ENCODE measurements at regions not wholly inside any gene's neighbourhood (a gene's known extent, or its start where the extent isn't known, plus 50 kb on each side); places are given as distances from the start of the nearest gene placed in this dataset.
A peak's percentile ranks its signal among the peaks of the same experiment; 100 is the strongest.
"Not testable (repeated sequence)": the region's sequence is repeated elsewhere in the genome, so short reads cannot be mapped to it uniquely, and the experiment has no call there.

DNA sequence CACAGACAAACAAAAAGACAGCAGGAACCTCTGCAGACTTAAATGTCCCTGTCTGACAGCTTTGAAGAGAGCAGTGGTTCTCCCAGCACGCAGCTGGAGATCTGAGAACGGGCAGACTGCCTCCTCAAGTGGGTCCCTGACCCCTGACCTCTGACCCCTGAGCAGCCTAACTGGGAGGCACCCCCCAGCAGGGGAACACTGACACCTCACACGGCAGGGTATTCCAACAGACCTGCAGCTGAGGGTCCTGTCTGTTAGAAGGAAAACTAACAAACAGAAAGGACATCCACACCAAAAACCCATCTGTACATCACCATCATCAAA is 182.3 kb upstream of the NECTIN3 start:
- DNase-seq (ENCODE audit: low read depth), result not testable (repeated sequence)

DNA sequence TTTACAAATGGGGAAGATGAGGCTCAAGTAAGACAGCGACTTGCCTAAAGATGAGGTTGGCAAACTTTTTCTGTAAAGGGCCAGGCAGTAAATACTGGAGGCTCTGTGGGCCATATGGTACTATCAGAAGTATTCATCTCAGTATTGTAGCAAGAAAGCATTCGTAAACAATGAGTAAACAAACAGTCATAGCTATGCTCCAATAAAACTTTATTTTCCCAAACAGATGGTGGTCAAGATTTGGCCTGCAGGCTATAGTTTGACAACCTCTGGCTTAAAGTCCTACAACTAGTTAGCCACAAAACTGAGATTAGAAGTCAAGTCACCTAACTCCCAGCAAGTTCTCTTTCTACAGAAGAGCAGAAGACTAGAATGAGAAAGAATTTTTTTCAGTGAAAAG is 177.0 kb upstream of the NECTIN3 start:
- DNase-seq (ENCODE audit: low read depth), result no peak

GRCh38 chr3:110895054-110895453 is 176.6 kb upstream of the NECTIN3 start:
- no peak for DNase-seq (ENCODE audit: low read depth)

DNA sequence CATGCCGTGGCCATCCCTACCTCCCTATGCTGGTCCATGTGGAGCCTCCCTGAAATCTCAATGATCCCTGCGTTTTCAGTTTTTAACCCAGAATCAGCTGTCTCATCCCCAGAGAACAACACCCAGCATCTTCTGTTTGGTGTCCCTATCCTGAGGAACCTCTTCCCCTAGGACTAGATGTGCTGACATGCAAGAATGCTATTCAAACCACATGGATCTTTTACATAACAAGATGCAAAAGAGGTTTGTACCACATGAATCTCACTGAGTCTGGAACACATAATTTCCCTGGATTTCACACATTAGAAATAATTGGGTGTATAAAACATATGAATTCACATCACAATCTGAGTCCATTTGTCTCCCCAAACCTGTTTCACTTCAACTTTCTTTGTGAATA is 174.6 kb upstream of the NECTIN3 start:
- no peak for DNase-seq (ENCODE audit: low read depth)

DNA sequence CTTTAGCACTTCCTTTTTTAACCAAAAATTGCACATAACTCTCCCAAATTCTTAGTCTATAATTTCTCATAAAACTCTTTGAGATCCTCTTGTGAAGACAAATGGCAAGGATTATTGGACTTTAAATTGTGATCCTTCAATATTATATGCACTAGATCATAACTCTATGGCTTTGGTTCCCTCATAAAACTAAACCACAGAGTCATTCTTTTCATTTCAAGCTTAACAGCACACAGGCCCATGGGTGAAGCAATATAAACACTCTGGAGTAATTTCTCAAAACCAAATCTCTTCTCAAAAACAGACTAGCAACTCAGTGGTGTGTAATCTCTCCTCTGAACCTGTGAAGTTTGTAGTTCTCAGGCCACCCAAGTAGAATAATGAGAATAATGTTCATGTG is 171.0 kb upstream of the NECTIN3 start:
- peak; percentile 82 for DNase-seq (ENCODE audit: low read depth)

DNA sequence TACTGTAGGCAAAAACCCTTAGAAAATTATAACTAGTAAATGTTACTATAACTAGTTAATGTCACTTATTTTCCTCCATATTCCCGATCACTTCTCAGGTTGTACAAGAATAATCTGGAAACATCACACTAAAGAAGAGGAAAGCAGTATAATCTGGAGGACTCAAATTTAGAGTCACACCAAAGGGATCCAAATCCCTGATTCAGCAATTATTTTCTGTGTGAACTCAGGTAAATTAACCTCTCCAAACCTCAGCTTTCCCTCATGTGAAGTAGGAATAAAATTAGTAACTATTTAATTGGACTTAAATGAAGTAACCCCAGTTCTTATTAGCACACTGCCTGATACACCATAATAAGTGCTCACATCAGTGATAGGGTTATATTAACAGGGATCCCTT is 170.1 kb upstream of the NECTIN3 start:
- DNase-seq (ENCODE audit: low read depth), result no peak

GRCh38 chr3:110902453-110903085 is 169.0 kb upstream of the NECTIN3 start:
- DNase-seq (ENCODE audit: low read depth), result no peak

- no peak for DNase-seq (ENCODE audit: low read depth)
Measured at GRCh38 chr3:110903771-110904519, 167.7 kb upstream of the NECTIN3 start.

DNA sequence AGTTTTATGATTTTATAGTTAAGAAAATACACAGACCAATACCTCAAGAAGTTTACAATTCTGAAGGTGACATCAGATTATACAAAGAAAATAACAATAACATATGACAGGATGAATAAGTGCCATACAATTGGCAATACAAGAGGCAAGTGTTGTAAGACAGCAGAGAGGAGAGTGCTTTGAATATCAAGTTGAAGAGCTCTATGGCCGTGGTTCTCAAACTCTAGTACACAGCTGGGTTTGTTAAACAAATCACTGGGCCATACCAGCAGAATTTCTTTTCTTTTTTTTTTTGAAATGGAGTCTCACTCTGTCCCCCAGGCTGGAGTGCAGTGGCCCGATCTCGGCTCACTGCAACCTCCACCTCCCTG is 167.1 kb upstream of the NECTIN3 start:
- DNase-seq (ENCODE audit: low read depth), result no peak

- no peak for DNase-seq (ENCODE audit: low read depth)
Measured at GRCh38 chr3:110905121-110905520, 166.5 kb upstream of the NECTIN3 start.

- no peak for DNase-seq (ENCODE audit: low read depth)
Measured at GRCh38 chr3:110909839-110910238, 161.8 kb upstream of the NECTIN3 start.

- DNase-seq (ENCODE audit: low read depth), result no peak
Measured at GRCh38 chr3:110910346-110910955, 161.2 kb upstream of the NECTIN3 start.

DNA sequence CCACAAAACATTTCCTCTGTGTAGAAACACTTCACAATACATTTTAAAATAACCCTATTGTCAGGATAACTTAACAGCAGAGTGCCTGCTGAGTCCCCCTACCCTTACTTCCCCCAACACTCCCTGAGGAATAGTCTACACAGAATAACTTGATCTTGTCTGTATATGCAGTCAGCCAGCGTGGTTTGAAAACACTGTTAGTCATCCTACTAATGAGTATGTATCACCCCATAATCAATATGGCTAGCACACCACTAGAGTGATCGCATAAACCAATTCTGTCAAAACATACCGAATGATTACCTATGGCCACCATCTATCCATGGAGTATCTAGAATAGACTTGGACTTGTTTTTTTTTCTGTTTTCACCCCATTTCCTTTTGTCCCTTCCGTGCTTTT is 152.7 kb upstream of the NECTIN3 start:
- no peak for DNase-seq (ENCODE audit: low read depth)

- no peak for DNase-seq (ENCODE audit: low read depth)
Measured at GRCh38 chr3:110925798-110926197, 145.8 kb upstream of the NECTIN3 start.

- DNase-seq (ENCODE audit: low read depth), result no peak
Measured at GRCh38 chr3:110928016-110928662, 143.5 kb upstream of the NECTIN3 start.

DNA sequence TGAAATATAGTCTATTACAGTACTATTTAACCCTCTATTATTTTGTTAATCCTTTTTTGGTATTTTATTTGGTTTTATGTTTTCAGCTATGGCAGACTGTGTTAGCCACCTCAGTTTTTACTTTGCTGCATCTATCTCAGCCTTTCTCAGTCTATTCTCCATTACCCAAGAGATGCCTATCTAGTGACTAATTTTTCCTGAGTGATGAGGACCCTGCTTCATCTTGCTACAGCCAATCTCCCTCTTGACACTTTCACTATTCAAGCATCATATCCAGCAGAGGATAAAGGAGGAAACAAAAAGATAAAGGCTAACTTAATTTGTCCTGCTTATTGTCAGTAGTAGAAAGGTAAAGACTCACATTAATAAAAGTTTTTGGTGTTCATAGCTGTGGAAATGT is 141.8 kb upstream of the NECTIN3 start:
- DNase-seq (ENCODE audit: low read depth), result peak; percentile 62

DNA sequence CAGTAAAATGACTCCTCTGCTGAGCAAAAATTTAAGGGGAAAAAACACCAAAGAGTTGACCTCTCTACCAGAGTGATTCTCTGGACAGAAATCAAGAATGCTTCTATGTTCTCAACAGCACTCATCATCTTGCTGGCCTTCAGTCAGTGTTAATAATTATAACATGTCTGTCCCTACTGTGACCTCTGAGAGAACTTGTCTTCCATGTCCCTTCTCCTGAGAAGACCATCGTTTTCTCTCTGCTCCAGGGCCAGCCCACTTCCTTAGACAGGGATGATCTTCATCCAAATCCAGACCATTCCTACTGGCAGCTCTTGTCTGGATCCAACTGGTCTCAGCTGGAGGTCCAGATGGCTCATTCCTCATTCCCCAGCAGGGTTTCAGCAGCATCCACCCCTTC is 139.0 kb upstream of the NECTIN3 start:
- DNase-seq (ENCODE audit: low read depth), result peak; percentile 81

DNA sequence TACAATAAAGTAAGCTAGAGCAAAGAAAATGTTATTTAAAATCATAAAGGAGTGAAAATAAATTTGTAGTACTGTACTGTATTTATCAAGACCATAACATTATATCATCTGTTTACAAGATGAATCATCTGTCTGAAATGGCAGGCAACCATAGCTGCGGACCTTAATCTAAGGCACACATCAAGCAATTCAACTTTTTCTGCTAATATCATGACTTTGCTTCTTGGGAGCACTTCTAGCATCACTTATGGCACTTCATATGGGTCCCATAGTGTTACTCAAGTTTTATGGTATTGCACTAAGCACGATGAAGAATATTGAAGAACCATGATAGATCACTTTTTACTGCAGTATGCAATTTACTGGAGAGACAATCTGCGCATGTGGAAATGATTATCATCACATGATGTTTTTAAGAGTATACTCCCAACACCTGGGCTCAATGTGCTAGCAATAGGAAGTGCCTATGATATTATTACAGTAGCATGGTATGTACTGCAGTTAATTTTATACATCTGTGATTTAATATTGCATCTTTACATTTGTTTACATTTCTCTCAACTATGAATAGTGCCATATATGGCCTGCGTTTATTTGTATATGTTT is 137.7 kb upstream of the NECTIN3 start:
- DNase-seq (ENCODE audit: low read depth), result peak; percentile 79

DNA sequence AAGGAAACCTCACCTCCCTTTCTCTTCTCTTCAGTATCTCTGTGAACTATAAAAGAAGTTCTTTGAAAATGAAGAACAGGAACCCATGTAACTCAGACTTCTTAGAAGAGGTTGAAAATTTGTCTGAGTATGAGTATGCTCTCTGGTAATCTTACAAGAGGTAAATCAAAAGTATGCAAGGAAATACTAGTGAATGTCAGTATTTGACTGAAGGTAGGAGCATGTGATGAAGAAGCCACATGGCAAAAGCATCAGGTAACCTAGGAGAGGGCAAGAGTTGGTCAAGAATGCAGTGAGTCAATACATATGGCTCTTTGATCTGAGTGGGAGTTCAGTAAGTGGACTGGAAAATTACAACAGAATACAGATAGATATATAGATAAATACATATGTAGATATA is 133.0 kb upstream of the NECTIN3 start:
- DNase-seq (ENCODE audit: low read depth), result peak; percentile 36

DNA sequence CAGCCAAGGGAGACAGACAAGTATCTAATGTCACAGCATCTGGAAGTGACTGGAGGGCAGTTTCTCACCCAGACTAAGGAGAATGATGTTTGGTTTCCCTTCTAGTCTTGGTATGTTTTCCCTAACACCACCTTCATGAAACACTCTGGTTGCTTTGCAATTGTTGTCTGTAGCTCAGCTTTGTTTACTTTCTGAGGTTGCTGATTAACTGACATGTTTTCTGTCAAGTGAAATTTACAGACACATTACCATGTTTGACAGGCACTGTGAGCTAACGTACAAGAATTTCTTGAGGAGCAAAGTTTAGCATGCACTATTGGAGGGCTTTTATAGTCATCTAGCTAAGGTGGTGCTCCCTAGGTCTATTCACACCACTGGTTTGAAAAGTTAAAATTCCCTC is 131.6 kb upstream of the NECTIN3 start:
- DNase-seq (ENCODE audit: low read depth), result no peak

GRCh38 chr3:110944782-110945181 is 126.8 kb upstream of the NECTIN3 start:
- DNase-seq (ENCODE audit: low read depth), result no peak

- peak; percentile 8 for DNase-seq (ENCODE audit: low read depth)
Measured at GRCh38 chr3:110946810-110947209, 124.8 kb upstream of the NECTIN3 start.

- not testable (repeated sequence) for DNase-seq (ENCODE audit: low read depth)
Measured at GRCh38 chr3:110949194-110949593, 122.4 kb upstream of the NECTIN3 start.

All from iris pigment epithelial cell (primary cell).